ENCODE measurements at regions not wholly inside any gene's neighbourhood (a gene's known extent, or its start where the extent isn't known, plus 50 kb on each side); places are given as distances from the start of the nearest gene placed in this dataset.

GRCh38 chr9:90996154-90997065 lies 194.8 kb downstream of the SYK start:
- no peak for TF ChIP-seq GATA3 (IDR thresholded peaks at IDR 0.05; ENCODE audit: low read depth, low read length)
- TF ChIP-seq GATA2 (IDR thresholded peaks at IDR 0.05; ENCODE audit: low read depth, low read length), result no peak

Measured in SH-SY5Y (cell line).